Amniotic stem cell (primary cell): ENCODE measurements at regions not wholly inside any gene's neighbourhood (a gene's known extent, or its start where the extent isn't known, plus 50 kb on each side); places are given as distances from the start of the nearest gene placed in this dataset.
"Not testable (repeated sequence)": the region's sequence is repeated elsewhere in the genome, so short reads cannot be mapped to it uniquely, and the experiment has no call there.

Source experiments
- DNase-seq: peaks from one replicate; lab custom pipeline; 2025; lab: John Stamatoyannopoulos, UW

DNA sequence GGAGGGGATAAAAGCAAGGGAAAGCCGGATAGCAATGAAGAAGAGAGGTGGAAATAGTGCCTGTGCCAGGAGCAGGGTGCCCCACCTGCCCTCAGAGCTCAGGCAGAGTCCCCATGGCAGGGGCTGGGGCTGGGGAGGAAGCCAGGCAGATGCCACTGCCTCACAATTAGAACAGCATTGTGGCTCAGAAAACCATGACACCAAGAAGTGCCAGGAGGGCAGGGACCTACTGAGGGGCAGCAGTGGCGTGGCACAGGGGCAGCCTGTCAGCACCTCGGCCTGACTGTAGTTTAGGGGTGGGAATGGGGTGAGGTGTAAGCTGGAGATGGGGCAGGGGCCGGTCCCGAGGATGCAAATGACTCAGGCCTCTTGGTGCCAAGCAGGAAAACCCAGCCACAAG, 532.1 kb upstream of the B3GAT1 start:
- no peak for DNase-seq

DNA sequence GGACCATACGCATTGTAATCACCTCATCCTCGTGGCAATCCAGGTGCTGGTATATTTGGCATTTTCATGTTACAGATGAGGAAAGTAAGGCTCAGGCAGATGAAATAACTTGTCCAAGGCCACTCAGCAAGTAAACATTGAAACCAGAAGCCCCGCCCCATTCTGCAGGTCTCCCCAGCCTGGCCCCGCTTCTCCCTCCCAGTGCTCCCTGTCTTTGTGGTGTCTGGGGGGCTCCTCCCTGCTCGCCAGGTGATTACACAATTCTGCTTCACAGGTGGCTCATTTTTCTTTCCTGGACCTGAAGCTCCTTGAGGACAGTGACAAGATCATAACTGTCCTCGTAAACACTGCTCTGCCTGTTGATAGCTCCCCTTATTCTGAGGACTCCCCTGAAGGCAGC, 531.5 kb upstream of the B3GAT1 start:
- DNase-seq: no peak

DNA sequence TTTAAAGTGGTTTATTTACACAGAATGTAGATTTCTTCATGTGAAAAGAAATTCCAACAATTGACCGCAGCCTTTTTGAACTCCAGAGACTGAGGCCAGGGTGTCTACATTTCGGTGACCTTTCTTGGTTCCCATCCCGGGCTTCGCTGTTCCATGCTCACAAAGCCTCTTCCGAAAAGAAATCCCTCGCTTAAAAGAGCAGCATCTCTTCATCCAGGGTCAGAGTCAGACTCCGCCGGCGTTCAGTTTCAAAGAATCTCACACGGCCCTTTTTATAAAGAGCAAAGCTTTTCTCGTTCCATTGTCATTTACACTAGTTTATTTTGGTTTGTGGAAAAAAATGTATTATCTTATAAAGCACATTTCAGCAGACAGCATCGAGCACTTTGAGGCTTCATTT, 530.6 kb upstream of the B3GAT1 start:
- DNase-seq: no peak

DNA sequence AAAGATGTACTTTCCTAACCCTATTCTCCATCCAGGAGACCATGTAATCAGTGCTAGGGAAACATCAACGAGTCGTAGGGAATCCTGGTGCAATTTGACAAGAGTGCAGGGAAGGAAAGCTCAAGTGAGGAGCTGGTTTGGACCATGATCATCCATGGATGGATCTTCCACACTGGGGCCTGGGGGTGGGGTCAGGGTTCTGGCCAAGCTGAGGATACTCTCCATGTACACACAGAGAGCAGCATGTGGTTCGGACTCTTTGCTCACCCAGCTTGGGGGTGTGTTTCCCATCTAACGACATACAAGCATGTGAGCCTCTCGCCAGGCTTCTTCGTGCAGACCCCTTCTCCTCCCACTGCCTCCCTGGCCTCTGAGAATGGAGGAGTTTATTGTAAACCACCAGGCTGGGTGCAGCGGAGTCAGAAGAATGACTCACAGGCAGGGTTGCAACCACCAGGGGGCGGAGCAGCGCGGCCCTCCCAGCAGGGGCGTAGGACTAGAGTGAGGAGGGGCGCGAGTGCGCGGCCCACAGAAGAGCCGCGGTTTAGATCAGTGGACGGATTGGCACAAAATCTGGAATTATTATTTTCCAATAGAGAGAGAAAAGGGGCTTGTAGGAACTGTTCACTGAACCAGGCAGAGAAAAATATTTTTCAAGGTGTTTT, 530.0 kb upstream of the B3GAT1 start:
- not testable (repeated sequence) for DNase-seq

DNA sequence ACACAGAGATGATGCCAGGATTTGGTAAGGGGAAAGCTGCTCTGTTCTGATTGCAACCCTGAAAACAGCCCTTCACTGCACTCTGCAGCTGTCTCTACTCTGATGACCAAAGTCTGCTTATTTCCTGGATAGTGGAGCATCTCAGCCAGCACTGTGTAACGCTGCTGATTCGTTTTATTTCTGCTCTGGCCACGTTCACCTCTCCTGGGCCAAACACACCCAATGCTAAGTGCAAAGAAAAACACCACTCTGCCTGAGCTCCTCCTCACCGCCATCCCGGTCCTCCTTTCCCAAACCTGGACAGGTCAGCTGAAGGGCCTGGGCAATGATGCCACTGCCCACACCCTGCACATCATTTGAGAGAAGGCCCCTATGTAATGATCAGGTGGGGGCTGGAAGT, 529.3 kb upstream of the B3GAT1 start:
- DNase-seq: no peak

DNA sequence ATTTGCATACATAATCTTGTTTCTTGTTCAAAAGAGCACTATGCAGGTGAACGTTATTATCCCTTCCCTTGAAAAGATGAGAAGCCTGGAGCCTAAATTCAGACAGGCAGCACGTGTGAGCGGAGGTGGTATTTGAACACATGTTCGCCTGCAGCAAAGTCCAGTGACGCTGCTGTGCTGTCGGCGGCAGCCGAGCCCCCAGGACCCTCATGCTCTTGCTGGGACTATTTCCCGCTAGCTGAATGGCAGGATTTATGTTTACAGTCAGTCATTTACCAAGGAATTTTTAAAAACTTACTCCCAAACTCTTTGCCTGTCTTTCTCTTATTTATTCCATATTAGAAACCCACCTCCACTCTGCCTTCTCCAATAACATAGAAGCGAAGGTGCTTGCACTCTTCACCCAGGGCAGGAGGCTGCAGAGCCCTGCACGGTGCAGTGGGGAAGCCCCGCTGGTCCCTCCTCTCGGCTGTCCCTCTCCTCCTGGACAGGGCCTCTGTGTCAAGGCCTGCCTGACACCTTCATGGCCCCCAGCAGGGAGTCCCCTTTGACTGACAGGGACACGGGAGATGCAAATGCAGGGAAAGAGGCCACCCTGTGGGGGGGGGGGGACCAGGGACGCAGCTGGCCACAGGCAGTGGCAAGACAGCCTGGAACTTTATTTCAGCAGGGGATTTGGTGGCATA, 528.5 kb upstream of the B3GAT1 start:
- DNase-seq: no peak

DNA sequence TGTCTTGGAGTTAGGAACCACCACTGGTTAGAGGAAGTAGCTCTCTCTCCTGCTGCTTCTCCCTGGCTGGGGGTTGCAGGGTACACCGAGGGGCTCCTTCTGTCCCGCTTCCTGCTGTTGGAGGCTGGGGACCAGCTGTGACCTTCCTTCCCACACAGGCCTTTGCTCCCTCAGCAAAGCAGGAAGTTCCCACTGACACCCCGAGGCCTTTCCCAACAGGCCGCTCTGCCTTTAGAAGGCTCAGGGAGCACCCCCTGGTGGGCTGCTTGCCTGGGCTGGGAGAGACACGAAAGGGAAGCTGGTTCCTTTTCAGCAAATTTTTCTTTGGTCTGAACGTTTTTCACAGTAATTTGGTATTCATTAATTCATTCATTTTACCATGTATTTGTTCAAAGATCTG, 527.9 kb upstream of the B3GAT1 start:
- no peak for DNase-seq

DNA sequence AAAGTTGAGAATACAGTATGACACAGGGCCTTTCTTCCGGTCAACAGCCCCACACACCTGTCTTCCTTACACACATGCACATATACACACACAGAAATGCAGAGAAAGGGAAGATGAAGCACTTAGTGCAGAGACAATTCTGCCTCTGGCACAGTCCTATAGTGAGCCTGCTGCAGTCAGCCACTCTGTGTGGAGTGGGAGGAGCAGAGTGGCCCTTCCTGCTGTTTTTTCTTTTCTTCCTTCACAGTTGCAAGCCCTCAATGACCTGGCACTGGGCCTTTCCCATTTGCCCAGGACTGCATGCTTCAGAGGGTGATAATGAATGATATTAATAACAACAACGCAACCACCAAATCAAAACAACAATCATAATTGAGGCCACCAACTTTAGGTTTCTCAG, 527.0 kb upstream of the B3GAT1 start:
- no peak for DNase-seq

DNA sequence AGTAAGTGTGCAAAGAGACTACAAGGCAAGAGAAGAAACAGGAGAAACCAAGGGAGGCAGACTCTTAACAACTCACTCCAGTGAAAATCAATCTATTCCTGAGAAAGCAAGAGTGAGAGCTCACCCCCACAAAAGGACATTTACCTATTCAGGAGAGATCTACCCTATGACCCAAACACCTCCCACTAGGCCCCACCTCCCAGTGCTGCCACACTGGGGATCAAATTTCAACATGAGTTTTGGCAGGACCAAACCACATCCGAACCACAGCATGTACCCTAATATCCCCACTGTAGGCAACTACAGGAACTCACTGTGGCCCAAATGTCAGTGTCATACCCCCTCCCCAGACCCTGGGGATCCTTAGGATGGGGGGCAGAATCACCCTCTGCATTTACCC, 526.2 kb upstream of the B3GAT1 start:
- DNase-seq: no peak

DNA sequence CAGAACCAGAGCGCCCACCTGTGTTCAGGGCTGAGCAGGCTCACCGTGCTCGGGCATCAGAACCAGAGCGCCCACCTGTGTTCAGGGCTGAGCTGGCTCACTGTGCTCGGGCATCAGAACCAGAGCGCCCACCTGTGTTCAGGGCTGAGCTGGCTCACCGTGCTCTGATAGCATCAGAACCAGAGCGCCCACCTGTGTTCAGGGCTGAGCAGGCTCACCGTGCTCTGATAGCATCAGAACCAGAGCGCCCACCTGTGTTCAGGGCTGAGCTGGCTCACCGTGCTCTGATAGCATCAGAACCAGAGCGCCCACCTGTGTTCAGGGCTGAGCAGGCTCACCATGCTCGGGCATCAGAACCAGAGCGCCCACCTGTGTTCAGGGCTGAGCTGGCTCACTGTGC, 525.2 kb upstream of the B3GAT1 start:
- not testable (repeated sequence) for DNase-seq

DNA sequence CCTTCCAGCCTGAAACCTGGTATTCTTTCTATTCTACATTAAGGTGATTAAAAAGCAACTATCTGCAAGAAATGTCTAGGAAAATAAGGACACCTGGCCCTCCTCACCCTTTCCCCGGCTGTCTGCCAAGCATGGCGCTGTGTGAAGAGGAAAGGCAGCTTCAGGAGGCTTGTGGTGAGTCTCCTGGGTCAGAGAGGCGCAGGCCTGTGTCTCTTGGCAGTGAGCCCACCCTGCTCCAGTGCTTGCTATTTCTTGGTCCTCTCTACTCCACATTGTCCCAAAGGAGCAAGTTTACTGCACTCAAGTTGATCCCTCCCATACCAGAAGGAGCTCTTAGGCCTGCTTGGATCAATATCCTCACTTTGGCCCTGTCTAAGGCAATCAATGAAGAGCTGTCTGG, 520.7 kb upstream of the B3GAT1 start:
- DNase-seq: no peak

DNA sequence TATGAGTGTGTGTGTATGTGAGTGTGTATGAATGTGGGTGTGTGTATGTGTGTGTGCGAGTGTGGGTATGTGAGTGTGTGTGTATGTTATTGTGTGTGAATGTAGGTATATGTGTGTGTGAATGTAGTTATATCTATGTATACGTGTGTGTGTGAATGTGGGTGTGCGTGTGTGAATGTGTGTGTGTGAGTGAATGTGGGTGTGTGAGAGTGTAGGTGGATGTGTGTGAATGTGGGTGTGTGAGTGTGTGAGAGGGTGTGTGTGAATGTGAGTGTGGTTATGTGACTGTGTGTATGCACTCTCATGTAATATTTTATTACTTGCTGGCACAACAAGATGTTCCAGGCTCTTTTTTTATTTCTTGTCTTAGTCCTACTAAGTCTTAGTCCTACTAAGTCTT, 513.4 kb upstream of the B3GAT1 start:
- no peak for DNase-seq

DNA sequence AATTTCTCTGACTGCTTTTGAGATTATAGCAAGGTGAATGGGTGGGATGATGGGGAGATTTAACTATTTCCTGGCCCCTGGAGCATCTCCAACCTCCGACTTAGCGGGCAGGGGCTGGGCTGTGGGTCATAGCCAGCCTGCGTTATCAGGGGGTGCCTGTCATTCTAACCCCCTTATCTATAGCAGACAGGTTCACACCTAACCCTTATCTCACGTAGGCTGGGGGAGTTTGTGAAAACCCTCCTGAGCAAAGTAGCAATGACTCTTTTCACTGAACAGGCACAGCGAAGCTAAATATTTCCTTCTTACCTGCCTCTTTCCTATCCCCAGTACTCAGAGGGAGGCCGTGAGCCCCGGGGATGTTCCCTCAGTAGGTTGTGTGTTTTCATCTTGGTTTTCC, 511.4 kb upstream of the B3GAT1 start:
- DNase-seq: no peak

DNA sequence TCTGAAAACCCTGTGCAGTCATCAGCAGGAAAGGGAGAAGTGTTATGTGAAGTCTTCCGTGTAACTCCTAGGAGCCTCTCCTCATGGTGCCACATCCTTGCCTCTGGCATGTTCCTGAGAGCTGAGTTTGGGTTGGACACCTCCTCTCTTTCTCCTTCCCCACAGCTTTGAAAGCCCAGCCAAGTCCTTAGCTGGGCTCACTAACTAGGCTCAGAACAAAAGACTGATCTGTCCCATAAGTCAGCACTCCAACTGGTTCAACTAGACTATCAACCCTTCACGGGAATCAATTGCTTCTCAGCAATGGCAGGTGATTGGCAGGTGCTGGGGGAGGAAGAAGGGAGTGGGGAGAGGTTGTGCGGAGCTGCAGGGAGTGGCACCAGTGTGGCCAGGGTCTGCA, 509.9 kb upstream of the B3GAT1 start:
- no peak for DNase-seq

DNA sequence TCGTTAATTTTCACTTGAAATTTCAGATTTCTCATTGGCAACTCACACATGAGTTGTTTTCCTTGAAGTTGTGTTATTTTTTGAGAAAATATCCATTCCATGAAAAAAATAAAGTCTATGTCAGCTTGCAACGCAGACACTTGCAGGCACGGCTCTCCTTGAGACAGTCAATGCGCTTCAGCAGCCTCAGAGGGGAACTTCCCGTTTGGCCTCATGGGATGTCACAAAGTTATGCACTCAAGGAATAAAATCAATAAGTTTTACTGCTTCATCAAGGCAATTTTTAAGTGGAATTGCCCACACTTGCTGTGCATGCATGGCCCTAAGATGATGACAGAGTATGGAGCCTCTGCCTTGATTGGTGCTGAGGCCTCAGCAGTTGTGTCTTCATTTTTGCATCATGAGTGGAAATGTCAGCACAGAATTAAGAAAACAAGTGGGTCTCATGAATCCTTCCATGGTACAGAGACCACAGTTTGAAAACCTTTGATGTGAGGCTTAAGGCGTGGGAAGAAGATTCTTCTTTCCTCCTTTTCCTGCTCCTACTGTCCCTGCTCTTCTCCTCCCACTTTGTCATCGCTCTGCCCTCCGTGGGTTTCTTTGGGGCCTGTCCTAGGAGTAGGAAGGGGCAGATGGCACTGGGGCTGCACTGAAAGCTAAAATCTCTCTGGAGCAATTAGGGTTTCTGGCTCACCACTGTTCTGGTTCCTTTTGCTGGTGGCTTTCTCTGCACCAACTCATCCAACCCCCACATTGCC, 509.0 kb upstream of the B3GAT1 start:
- DNase-seq: no peak

DNA sequence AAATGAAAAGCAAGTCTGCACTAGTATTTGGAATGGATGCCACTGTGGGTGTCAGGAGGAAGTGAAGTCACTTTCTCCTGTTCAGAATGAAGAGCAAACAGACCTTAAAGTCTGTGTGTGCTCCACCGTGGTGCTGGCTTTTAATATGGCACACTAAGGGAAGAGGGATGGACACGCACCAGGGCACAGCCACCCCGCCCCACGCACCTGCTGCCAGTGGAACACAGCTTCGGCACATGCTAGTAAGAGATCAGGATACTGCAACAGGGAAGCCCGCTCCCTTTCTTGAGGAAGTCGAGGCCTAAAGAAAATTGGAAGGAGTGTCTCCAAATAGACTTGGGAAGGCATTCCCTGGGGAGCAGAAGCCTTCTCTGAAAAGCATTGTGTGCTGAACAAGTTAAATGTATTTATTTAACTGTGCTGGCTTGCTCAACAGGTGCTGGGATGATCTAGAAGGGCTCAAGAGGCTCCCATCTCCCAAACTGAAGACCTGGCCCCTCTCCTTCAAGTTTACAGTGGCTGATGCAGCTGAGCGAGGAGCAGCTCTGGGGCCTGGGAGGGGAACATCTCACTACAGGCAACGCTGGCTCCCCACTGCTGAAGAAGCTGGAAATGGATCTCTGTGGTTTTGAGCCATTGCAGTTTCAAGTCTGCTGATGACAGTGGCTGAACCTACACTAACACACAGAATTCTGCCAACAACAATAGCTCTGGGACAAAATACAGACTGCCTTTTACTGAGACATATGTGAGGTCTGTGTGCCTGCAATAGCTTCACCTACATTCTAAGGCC, 504.6 kb upstream of the B3GAT1 start:
- no peak for DNase-seq

DNA sequence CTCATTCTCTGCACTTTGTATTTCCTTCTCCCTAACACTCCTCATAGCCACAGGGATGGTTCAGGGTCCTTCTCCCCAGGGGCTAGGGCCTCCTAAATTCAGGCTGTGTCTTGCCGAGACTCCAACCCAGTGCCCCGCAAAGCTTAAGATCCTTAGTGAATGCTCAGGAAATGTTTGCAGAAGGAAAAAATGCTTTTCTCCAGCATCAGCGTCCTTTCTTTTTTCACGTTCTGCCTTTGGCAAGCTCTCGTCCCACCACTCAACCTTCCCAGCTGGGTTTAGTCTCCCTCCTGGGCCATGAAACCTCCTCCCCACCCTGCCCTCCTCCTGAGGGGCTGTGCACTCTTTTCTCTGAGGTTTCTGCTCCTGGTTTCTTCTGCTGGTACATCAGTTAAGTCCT, 503.8 kb upstream of the B3GAT1 start:
- no peak for DNase-seq

DNA sequence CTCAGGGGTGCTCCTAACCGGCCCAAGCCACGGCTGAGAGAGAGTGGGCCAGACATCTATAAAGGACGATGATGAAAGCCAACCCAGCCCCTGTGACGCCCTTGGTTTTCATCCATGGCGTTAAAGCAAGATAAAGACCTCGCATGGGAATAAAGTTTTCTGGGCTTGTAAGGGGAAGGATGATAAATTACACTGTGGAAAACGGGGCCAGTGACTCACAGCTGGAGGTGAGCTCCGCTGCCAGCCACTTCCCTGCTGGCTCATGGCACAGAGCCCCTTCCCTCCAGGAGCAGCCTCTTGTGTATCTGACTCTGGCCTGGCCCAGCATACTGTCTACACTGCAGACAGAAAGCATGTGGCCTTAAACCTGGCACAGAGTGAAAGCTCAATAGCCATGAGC, 503.2 kb upstream of the B3GAT1 start:
- no peak for DNase-seq

DNA sequence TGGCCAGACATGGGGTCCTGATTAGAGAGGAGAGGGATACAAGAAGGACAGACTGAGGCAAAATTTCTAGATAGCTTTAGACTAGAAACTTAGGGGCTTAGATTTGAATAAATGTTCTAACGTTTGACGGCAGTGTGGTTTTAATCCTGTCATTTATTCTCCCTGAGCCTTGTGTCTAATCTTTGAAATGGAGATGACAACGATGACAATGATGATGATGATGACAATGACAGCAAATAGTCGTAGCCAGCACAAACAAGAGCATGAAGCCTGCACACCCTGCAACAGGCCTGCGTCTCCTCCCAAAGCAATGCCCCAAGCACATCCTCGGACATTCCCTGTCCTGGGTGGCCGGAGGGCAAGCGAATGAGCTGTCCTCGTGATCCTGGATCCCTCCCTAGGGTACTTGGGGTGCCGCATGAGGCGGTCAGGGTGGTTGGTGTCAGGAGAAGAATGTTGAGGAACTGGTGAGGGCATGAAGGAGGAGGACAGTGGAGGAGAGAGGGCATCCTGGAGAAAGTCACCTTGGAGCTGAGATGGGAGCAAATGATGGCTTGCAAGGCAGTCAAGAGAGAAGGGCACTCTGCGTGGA, 502.1 kb upstream of the B3GAT1 start:
- no peak for DNase-seq

DNA sequence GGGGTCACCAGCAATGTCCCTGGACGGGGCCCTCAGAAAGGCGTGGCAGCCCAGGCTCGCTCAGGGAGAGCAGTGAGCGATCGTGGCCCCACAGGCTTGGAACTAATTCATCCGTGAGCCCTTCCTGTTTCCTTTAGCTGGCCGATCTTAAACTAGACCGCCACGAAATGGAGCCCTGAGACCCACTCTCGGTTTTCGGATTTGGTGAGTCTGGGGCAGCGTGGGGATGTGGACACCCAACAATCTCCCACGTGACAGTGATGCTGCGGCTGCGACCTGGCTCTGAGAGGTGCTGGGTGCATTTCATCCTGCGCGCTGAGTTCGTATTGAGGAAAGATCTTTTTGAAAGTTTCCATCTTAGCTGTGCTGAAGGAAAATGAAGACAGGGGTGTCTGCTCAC, 501.3 kb upstream of the B3GAT1 start:
- no peak for DNase-seq

DNA sequence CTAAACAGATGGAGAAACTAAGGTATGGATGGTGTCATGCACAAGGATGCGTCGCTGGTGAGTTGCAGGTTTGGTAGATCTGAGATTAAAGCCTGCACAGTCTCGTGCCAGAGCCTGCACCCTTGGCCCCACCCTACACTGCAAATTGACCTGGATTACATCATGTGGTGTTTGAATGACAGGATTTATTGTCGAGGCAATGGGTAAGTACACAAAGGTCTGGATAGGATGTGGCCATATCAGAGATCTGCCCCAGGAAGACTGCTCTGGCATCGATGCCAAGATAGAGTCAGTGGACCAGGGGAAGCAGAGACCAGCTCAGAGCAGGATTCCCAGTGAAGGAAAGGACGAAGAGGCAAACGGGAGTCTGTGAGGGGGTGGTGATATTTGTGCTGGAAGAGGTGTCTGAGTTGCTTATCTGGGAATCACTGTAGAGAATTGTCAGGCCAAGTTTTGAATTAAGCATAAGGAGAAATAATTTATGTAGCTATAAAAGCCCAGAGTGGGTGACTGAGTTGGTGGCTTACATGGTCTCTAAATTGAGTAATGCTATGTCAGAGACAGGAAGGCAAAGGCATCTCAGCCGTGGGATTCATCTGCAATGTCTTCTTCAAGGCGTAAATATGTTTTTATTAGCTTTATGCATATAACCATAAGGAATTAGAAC, 499.6 kb upstream of the B3GAT1 start:
- no peak for DNase-seq

DNA sequence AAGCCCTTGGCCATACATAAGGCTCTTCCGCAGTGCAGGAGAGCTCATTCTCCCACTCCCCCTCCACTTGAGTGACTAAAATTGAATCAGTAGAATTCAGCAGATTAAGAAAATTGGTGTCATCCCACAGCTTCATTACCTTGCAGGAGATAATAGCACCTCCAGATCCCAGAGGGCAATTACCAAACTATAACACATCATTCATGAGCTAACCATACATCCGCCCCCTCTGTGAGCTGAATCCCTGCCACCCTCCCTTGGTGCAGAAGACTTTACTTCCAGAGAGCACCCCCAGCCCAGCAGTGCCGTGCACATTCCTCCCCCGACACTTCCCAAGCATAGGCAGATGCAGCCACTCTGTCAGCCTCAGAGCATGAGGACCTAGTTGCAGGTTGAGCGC, 496.5 kb upstream of the B3GAT1 start:
- DNase-seq: no peak
